Endothelial cell of umbilical vein (primary cell): ENCODE measurements at regions not wholly inside any gene's neighbourhood (a gene's known extent, or its start where the extent isn't known, plus 50 kb on each side); places are given as distances from the start of the nearest gene placed in this dataset.

ENCODE experiments used
- CTCF ChIP-seq, 2 donors: IDR thresholded peaks; 1 replicate in 1 of 2; 2 replicates in 1 of 2; pipeline ENCODE4 v1.5.1; 2011; ENCODE audit warnings: low read length in 2 of 2, mild to moderate bottlenecking in 2 of 2, moderate library complexity in 2 of 2, control low read depth in 1 of 2, inconsistent platforms in 1 of 2, low read depth in 1 of 2; ENCODE audit not compliant: insufficient read depth in 1 of 2; ENCODE audit errors: extremely low read depth in 1 of 2
- EZH2 ChIP-seq: IDR thresholded peaks from 2 replicates; pipeline ENCODE4 v1.6.1; 2012; ENCODE audit warnings: borderline replicate concordance, low read depth, mild to moderate bottlenecking, moderate library complexity, low read length, inconsistent platforms; ENCODE audit not compliant: severe bottlenecking
- MAX ChIP-seq: IDR thresholded peaks from 2 replicates; pipeline ENCODE4 v1.6.1; 2011; ENCODE audit not compliant: insufficient read depth, insufficient read length
- POLR2A ChIP-seq: IDR thresholded peaks from 2 replicates; pipeline ENCODE4 v1.6.1; 2012; ENCODE audit warnings: low read depth, mild to moderate bottlenecking, control low read depth, low read length

GRCh38 chr17:36876966-36877365, 60.3 kb upstream of the LHX1 start:
- no peak for TF ChIP-seq CTCF (IDR thresholded peaks at IDR 0.05; ENCODE audit: extremely low read depth in 1 of 2, insufficient read depth in 1 of 2, low read depth in 1 of 2, low read length in 2 of 2)
- no peak for TF ChIP-seq POLR2A
- no peak for TF ChIP-seq EZH2
- TF ChIP-seq MAX, result no peak
